ENCODE measurements at regions not wholly inside any gene's neighbourhood (a gene's known extent, or its start where the extent isn't known, plus 50 kb on each side); places are given as distances from the start of the nearest gene placed in this dataset.

- Histone ChIP-seq H3K4me3 (no peak overlapping the region), H3K4me1 (ENCODE audit: control insufficient read depth in 5 of 5, insufficient read depth in 5 of 5, low read length in 5 of 5) (peaks cover 0 to 19% (median 0%) of the 10 kb centered on the region in 5 donors), H3K27me3 (ENCODE audit: control insufficient read depth in 3 of 3, insufficient read depth in 3 of 3, low read length in 2 of 3) (no peaks in the 10 kb centered on the region), H3K27ac (ENCODE audit: low read depth in 1 of 2, low read length in 1 of 2) (peak overlapping the region in 1 of 2 donors; percentile 11), H3K9ac (ENCODE audit: insufficient read depth in 1 of 2, low read length in 2 of 2) (no peak overlapping the region), H3K36me3 (ENCODE audit: control insufficient read depth in 4 of 4, insufficient read depth in 4 of 4, low read length in 4 of 4) (no peaks in the 10 kb centered on the region), H3K9me3 (ENCODE audit: control insufficient read depth in 4 of 4, insufficient read depth in 3 of 4, low read length in 3 of 4) (peaks cover 0 to 5% (median 2%) of the 10 kb centered on the region in 4 donors)
- ATAC-seq (ENCODE audit: insufficient read depth, low FRiP score) = peak; percentile 11
- TF ChIP-seq CTCF (IDR thresholded peaks at IDR 0.05; ENCODE audit: control extremely low read depth, extremely low read depth) = no peak
- no peak for DNase-seq
- 89 to 91% methylated on average over 2 of the region's 2 CpGs for WGBS, 2 donors
Observed at GRCh38 chr2:39523308-39524044, 86.4 kb upstream of the MAP4K3 start.

- WGBS, 2 donors = 89 to 95% methylated on average over 2 of the region's 2 CpGs
- no peak for DNase-seq
- no peak for TF ChIP-seq CTCF (IDR thresholded peaks at IDR 0.05; ENCODE audit: control extremely low read depth, extremely low read depth)
- Histone ChIP-seq H3K4me1 (ENCODE audit: control insufficient read depth in 5 of 5, insufficient read depth in 5 of 5, low read length in 5 of 5) (peaks cover 0 to 19% (median 0%) of the 10 kb centered on the region in 5 donors), H3K27ac (ENCODE audit: low read depth in 1 of 2, low read length in 1 of 2) (no peak overlapping the region), H3K4me3 (no peak overlapping the region), H3K9me3 (ENCODE audit: control insufficient read depth in 4 of 4, insufficient read depth in 3 of 4, low read length in 3 of 4) (peaks cover 0 to 5% (median 2%) of the 10 kb centered on the region in 4 donors), H3K36me3 (ENCODE audit: control insufficient read depth in 4 of 4, insufficient read depth in 4 of 4, low read length in 4 of 4) (no peaks in the 10 kb centered on the region), H3K9ac (ENCODE audit: insufficient read depth in 1 of 2, low read length in 2 of 2) (no peak overlapping the region), H3K27me3 (ENCODE audit: control insufficient read depth in 3 of 3, insufficient read depth in 3 of 3, low read length in 2 of 3) (no peaks in the 10 kb centered on the region)
- ATAC-seq (ENCODE audit: insufficient read depth, low FRiP score) = no peak
Observed at GRCh38 chr2:39524061-39524460, 87.0 kb upstream of the MAP4K3 start.

- Histone ChIP-seq H3K9me3 (ENCODE audit: control insufficient read depth in 4 of 4, insufficient read depth in 3 of 4, low read length in 3 of 4) (peaks cover 0 to 5% (median 2%) of the 10 kb centered on the region in 4 donors), H3K36me3 (ENCODE audit: control insufficient read depth in 4 of 4, insufficient read depth in 4 of 4, low read length in 4 of 4) (no peaks in the 10 kb centered on the region), H3K27me3 (ENCODE audit: control insufficient read depth in 3 of 3, insufficient read depth in 3 of 3, low read length in 2 of 3) (no peaks in the 10 kb centered on the region), H3K4me3 (no peak overlapping the region), H3K9ac (ENCODE audit: insufficient read depth in 1 of 2, low read length in 2 of 2) (no peak overlapping the region), H3K4me1 (ENCODE audit: control insufficient read depth in 5 of 5, insufficient read depth in 5 of 5, low read length in 5 of 5) (peaks cover 0 to 21% (median 0%) of the 10 kb centered on the region in 5 donors), H3K27ac (ENCODE audit: low read depth in 1 of 2, low read length in 1 of 2) (peak overlapping the region in 1 of 2 donors; percentile 3)
- no peak for DNase-seq
- ATAC-seq (ENCODE audit: insufficient read depth, low FRiP score) = no peak
- TF ChIP-seq CTCF (IDR thresholded peaks at IDR 0.05; ENCODE audit: control extremely low read depth, extremely low read depth) = no peak
- WGBS, 2 donors = 80 to 83% methylated on average over 7 of the region's 7 CpGs
Observed at GRCh38 chr2:39524756-39525635, 87.9 kb upstream of the MAP4K3 start.

All from lung (tissue), 11 donors.